ENCODE measurements at regions not wholly inside any gene's neighbourhood (a gene's known extent, or its start where the extent isn't known, plus 50 kb on each side); places are given as distances from the start of the nearest gene placed in this dataset.
"Not testable (repeated sequence)": the region's sequence is repeated elsewhere in the genome, so short reads cannot be mapped to it uniquely, and the experiment has no call there.

GRCh38 chr9:86624630-86625029 lies 270.4 kb upstream of the TUT7 start:
- TF ChIP-seq POLR2AphosphoS5 (IDR thresholded peaks at IDR 0.05; ENCODE audit: low read depth, low read length) (no peak), POLR2A (IDR thresholded peaks at IDR 0.05; ENCODE audit: low read depth, low read length) (no peak), TAF1 (IDR thresholded peaks at IDR 0.05; ENCODE audit: borderline replicate concordance, low read depth, low read length) (no peak)
- DNase-seq (ENCODE audit: insufficient read length) (no peak), FAIRE-seq (no peak)

- TF ChIP-seq POLR2AphosphoS5 (IDR thresholded peaks at IDR 0.05; ENCODE audit: low read depth, low read length) (no peak), POLR2A (IDR thresholded peaks at IDR 0.05; ENCODE audit: low read depth, low read length) (no peak), TAF1 (IDR thresholded peaks at IDR 0.05; ENCODE audit: borderline replicate concordance, low read depth, low read length) (no peak)
- DNase-seq (ENCODE audit: insufficient read length) (no peak), FAIRE-seq (no peak)
Measured at GRCh38 chr9:86614871-86615849, 260.9 kb upstream of the TUT7 start.

GRCh38 chr9:86613943-86614342 lies 259.7 kb upstream of the TUT7 start:
- DNase-seq (ENCODE audit: insufficient read length) (no peak), FAIRE-seq (no peak)
- TF ChIP-seq POLR2AphosphoS5 (IDR thresholded peaks at IDR 0.05; ENCODE audit: low read depth, low read length) (no peak), TAF1 (IDR thresholded peaks at IDR 0.05; ENCODE audit: borderline replicate concordance, low read depth, low read length) (no peak), POLR2A (IDR thresholded peaks at IDR 0.05; ENCODE audit: low read depth, low read length) (no peak)

GRCh38 chr9:86611534-86611933 lies 257.3 kb upstream of the TUT7 start:
- FAIRE-seq; DNase-seq (ENCODE audit: insufficient read length): not testable (repeated sequence)

GRCh38 chr9:86605303-86605702 lies 251.1 kb upstream of the TUT7 start:
- no peak for FAIRE-seq
- no peak for TF ChIP-seq POLR2A (IDR thresholded peaks at IDR 0.05; ENCODE audit: low read depth, low read length)
- TF ChIP-seq POLR2AphosphoS5 (IDR thresholded peaks at IDR 0.05; ENCODE audit: low read depth, low read length) = no peak
- no peak for TF ChIP-seq TAF1 (IDR thresholded peaks at IDR 0.05; ENCODE audit: borderline replicate concordance, low read depth, low read length)
- DNase-seq (ENCODE audit: insufficient read length) = no peak

GRCh38 chr9:86604741-86605140 lies 250.5 kb upstream of the TUT7 start:
- DNase-seq (ENCODE audit: insufficient read length) (no peak), FAIRE-seq (no peak)
- TF ChIP-seq TAF1 (IDR thresholded peaks at IDR 0.05; ENCODE audit: borderline replicate concordance, low read depth, low read length) = no peak
- TF ChIP-seq POLR2AphosphoS5 (IDR thresholded peaks at IDR 0.05; ENCODE audit: low read depth, low read length) = no peak
- TF ChIP-seq POLR2A (IDR thresholded peaks at IDR 0.05; ENCODE audit: low read depth, low read length) = no peak

GRCh38 chr9:86602715-86603114 lies 248.5 kb upstream of the TUT7 start:
- no peak for DNase-seq (ENCODE audit: insufficient read length)
- TF ChIP-seq POLR2AphosphoS5 (IDR thresholded peaks at IDR 0.05; ENCODE audit: low read depth, low read length) = no peak
- no peak for TF ChIP-seq TAF1 (IDR thresholded peaks at IDR 0.05; ENCODE audit: borderline replicate concordance, low read depth, low read length)
- TF ChIP-seq POLR2A (IDR thresholded peaks at IDR 0.05; ENCODE audit: low read depth, low read length) = no peak
- no peak for FAIRE-seq

GRCh38 chr9:86601697-86602096 lies 247.5 kb upstream of the TUT7 start:
- DNase-seq (ENCODE audit: insufficient read length) (no peak), FAIRE-seq (no peak)
- TF ChIP-seq TAF1 (IDR thresholded peaks at IDR 0.05; ENCODE audit: borderline replicate concordance, low read depth, low read length) = no peak
- TF ChIP-seq POLR2A (IDR thresholded peaks at IDR 0.05; ENCODE audit: low read depth, low read length) = no peak
- TF ChIP-seq POLR2AphosphoS5 (IDR thresholded peaks at IDR 0.05; ENCODE audit: low read depth, low read length) = no peak

GRCh38 chr9:86600977-86601376 lies 246.8 kb upstream of the TUT7 start:
- no peak for TF ChIP-seq TAF1 (IDR thresholded peaks at IDR 0.05; ENCODE audit: borderline replicate concordance, low read depth, low read length)
- no peak for TF ChIP-seq POLR2A (IDR thresholded peaks at IDR 0.05; ENCODE audit: low read depth, low read length)
- no peak for TF ChIP-seq POLR2AphosphoS5 (IDR thresholded peaks at IDR 0.05; ENCODE audit: low read depth, low read length)
- FAIRE-seq (no peak), DNase-seq (ENCODE audit: insufficient read length) (no peak)

- TF ChIP-seq POLR2AphosphoS5 (IDR thresholded peaks at IDR 0.05; ENCODE audit: low read depth, low read length) (no peak), TAF1 (IDR thresholded peaks at IDR 0.05; ENCODE audit: borderline replicate concordance, low read depth, low read length) (no peak), POLR2A (IDR thresholded peaks at IDR 0.05; ENCODE audit: low read depth, low read length) (no peak)
- DNase-seq (ENCODE audit: insufficient read length) = no peak
- FAIRE-seq = no peak
Measured at GRCh38 chr9:86600291-86600690, 246.1 kb upstream of the TUT7 start.

- FAIRE-seq (no peak), DNase-seq (ENCODE audit: insufficient read length) (no peak)
- no peak for TF ChIP-seq POLR2A (IDR thresholded peaks at IDR 0.05; ENCODE audit: low read depth, low read length)
- no peak for TF ChIP-seq TAF1 (IDR thresholded peaks at IDR 0.05; ENCODE audit: borderline replicate concordance, low read depth, low read length)
- no peak for TF ChIP-seq POLR2AphosphoS5 (IDR thresholded peaks at IDR 0.05; ENCODE audit: low read depth, low read length)
Measured at GRCh38 chr9:86599561-86599960, 245.4 kb upstream of the TUT7 start.

All from GM12892 (cell line).